Neural cell (in vitro differentiated cells): ENCODE measurements at regions not wholly inside any gene's neighbourhood (a gene's known extent, or its start where the extent isn't known, plus 50 kb on each side); places are given as distances from the start of the nearest gene placed in this dataset.

Experiments used
- EZH2 ChIP-seq: fragments of 200-600, 300-800 bp; shearing (Covaris generic), sonication (generic); IDR thresholded peaks from 2 replicates; pipeline ENCODE4 v1.6.1; 2014; ENCODE audit warnings: antibody characterized with exemption, low read length, borderline replicate concordance, mild to moderate bottlenecking; ENCODE audit not compliant: insufficient read depth, poor library complexity, severe bottlenecking
- RAD21 ChIP-seq: fragments of 450-650 bp; conservative IDR thresholded peaks from 2 replicates; pipeline ENCODE4 v1.6.1; 2014; ENCODE audit warnings: antibody characterized with exemption, mild to moderate bottlenecking, moderate library complexity
- SMC3 ChIP-seq: fragments of 450-650 bp; conservative IDR thresholded peaks from 2 replicates; pipeline ENCODE4 v1.6.1; 2014; ENCODE audit warnings: antibody characterized with exemption, mild to moderate bottlenecking, moderate library complexity; ENCODE audit not compliant: poor library complexity
- TF ChIP-seq, protein P1 (sequence below): fragments of 450-650 bp; IDR thresholded peaks from 2 replicates; pipeline ENCODE4 v1.5.1; 2014; ENCODE audit warnings: antibody characterized with exemption, mild to moderate bottlenecking, moderate library complexity; ENCODE audit not compliant: poor library complexity, severe bottlenecking

DNA sequence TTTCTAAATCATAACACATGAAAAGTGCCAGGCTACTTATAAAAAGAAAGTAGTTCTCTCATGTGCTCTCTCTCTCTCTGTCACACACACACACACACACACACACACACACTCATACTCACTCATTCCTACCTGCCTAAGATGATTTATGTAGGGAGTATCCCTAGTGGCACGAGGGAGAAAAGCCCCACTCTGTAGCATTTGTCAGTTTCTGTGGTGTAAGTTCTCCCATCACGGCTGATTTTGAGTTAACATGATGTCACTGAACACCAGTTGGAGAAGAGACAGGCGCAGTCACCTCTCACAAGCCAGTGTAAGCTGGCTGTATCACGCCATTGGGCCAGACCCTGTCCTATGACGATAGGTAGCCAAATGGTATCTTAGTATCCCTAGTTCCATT lies 395.4 kb downstream of the SFMBT2 start:
- TF ChIP-seq, protein P1, sequence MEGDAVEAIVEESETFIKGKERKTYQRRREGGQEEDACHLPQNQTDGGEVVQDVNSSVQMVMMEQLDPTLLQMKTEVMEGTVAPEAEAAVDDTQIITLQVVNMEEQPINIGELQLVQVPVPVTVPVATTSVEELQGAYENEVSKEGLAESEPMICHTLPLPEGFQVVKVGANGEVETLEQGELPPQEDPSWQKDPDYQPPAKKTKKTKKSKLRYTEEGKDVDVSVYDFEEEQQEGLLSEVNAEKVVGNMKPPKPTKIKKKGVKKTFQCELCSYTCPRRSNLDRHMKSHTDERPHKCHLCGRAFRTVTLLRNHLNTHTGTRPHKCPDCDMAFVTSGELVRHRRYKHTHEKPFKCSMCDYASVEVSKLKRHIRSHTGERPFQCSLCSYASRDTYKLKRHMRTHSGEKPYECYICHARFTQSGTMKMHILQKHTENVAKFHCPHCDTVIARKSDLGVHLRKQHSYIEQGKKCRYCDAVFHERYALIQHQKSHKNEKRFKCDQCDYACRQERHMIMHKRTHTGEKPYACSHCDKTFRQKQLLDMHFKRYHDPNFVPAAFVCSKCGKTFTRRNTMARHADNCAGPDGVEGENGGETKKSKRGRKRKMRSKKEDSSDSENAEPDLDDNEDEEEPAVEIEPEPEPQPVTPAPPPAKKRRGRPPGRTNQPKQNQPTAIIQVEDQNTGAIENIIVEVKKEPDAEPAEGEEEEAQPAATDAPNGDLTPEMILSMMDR = no peak
- no peak for TF ChIP-seq RAD21
- TF ChIP-seq EZH2 = no peak
- no peak for TF ChIP-seq SMC3
